ENCODE measurements at regions not wholly inside any gene's neighbourhood (a gene's known extent, or its start where the extent isn't known, plus 50 kb on each side); places are given as distances from the start of the nearest gene placed in this dataset.
A peak's percentile ranks its signal among the peaks of the same experiment; 100 is the strongest.

GRCh38 chr5:158482125-158482524 lies 617.6 kb downstream of the EBF1 start:
- no peak for DNase-seq (ENCODE audit: low read depth)

DNA sequence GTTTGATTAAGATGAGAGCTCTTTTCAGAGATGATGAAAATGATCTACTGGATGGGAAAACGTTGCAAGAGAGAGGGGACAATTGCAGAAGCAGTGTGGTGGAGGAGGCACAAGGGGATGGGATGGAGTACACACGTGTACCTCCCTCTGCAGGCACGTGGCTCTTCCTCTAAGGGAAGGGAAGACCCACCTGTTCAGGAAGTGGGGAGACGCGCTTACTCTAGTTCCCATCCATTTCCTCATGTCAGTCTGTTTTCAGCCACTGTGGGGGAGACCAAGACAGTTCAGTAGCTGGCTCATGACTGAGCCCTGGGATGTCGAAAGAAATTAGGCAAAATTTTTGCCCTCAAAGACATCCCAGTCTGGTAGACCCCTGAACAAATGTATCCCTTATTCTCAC lies 619.2 kb upstream of the CLINT1 start:
- no peak for DNase-seq (ENCODE audit: low read depth)

DNA sequence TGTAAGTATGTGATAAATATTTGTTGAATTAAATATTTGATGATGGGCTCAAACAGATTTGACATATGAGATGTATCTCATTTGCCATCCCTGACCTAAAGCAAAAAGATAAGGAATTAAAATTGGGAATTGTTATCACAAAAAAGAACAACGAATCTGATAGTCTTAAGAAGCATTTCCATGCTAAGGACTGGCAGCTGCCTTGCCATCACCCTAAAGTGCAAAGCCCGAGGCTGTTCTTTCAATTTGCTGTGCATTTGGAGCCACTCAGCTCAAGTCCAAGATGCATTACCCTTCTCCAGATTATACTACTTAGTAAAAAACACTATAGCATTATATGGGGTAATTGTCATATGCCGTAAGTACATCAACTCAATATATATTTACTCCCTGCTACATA lies 618.3 kb upstream of the CLINT1 start:
- DNase-seq (ENCODE audit: low read depth) = no peak

GRCh38 chr5:158473016-158473635 lies 614.2 kb upstream of the CLINT1 start:
- no peak for DNase-seq (ENCODE audit: low read depth)

- no peak for DNase-seq (ENCODE audit: low read depth)
Measured at GRCh38 chr5:158471535-158471924, 612.6 kb upstream of the CLINT1 start.

GRCh38 chr5:158470764-158471534 lies 612.0 kb upstream of the CLINT1 start:
- no peak for DNase-seq (ENCODE audit: low read depth)

DNA sequence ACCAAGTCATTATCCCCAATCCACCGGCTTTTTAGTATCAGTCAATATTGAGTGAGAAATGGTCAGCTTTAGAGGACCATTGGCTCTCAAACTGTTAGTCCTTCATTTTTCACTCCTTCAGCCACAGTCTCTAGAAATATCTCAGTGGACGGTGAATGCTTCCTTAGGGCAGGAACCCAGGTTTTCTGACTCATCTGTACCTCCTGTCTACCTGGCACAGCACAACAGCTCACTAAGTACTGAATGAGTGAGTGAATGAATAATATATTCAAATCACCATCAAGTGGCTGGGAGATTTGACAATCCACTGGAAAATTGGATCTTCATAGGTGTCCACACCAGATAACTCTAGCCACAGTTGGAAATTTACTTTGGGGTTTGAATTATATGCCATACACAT lies 609.5 kb upstream of the CLINT1 start:
- no peak for DNase-seq (ENCODE audit: low read depth)

DNA sequence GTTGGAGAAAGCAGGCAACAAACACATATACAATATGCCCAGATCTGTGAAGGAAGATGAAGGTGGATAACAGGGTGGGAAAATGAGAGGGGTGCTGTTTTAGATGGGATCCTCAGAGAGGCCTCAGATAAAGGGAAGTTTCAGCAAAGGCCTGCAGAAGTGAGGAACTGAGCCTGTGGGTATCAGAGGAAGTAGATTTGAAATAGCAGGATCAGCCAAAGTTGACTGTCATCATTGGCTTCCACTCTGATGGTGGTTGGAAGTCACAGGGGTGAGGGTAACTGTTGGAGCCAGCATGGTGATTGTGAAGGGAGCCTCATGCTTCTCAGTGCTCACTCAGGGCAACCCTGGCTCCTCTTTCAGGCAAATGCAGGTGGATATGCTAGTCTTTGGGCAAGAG lies 607.2 kb upstream of the CLINT1 start:
- no peak for DNase-seq (ENCODE audit: low read depth)

- no peak for DNase-seq (ENCODE audit: low read depth)
Measured at GRCh38 chr5:158465086-158465972, 606.4 kb upstream of the CLINT1 start.

- peak; percentile 14 for DNase-seq (ENCODE audit: low read depth)
Measured at GRCh38 chr5:158464383-158464782, 605.4 kb upstream of the CLINT1 start.

GRCh38 chr5:158463938-158464337 lies 605.0 kb upstream of the CLINT1 start:
- DNase-seq (ENCODE audit: low read depth) = peak; percentile 88

GRCh38 chr5:158463188-158463587 lies 604.2 kb upstream of the CLINT1 start:
- peak; percentile 34 for DNase-seq (ENCODE audit: low read depth)

DNA sequence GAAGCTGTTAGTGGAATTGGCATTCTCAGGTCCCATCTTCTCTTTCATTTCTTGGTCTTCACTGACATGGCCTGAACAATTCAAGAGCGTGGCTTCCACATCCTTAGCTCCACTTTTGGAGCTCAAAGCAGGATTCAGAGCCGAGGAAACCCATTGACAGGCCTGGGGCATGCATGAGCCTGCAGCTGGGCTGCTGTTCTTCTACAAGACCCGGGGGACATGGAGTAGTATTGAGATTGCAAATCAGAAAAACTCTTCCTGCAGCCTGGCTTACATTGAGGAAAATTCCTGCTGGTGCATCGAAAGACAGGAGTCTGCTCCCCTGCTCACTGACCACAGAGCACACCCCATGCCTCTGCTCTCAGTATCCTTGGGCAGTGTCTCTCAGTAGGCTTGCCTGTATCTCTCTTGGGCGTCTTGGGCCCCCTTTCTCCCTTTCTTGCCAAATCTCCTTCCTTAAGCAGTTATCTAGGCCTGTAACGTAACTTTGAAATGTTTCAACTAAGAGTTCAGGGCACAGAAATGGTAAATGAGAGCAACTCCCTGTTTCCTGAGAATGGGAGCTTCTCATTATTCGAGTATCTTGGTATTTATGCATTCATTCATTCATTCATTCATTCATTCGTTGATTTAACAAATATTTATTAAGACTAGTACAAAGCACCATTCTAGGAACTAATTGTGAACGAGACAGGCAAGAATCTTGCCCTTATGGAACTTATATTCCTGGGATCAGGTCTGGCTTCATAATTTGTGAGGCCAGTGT lies 603.6 kb upstream of the CLINT1 start:
- DNase-seq (ENCODE audit: low read depth) = no peak

- no peak for DNase-seq (ENCODE audit: low read depth)
Measured at GRCh38 chr5:158461240-158461854, 602.4 kb upstream of the CLINT1 start.

DNA sequence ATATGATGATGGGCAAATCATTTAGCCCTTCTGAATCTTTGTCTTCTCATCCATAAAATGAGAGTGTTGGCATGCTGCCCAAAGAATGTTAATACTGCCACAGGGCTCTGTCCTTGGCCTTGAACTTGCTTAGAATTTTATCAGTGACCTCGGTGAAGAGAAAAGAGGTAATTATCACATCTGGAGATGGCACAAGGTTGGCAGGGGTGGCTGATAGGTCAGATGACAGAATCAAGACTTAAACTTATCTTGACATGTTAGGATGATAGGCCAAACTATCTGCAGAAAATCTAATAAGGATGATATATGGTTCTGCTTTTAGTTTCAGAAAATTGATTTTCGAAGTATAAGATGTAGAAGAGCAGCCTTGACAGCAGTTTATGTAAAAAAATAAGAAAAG lies 599.1 kb upstream of the CLINT1 start:
- DNase-seq (ENCODE audit: low read depth) = no peak

- peak; percentile 94 for DNase-seq (ENCODE audit: low read depth)
Measured at GRCh38 chr5:158456756-158457155, 597.8 kb upstream of the CLINT1 start.

GRCh38 chr5:158456241-158456640 lies 597.3 kb upstream of the CLINT1 start:
- DNase-seq (ENCODE audit: low read depth) = no peak

- DNase-seq (ENCODE audit: low read depth) = no peak
Measured at GRCh38 chr5:158451993-158452672, 593.2 kb upstream of the CLINT1 start.

- peak; percentile 81 for DNase-seq (ENCODE audit: low read depth)
Measured at GRCh38 chr5:158451203-158451992, 592.5 kb upstream of the CLINT1 start.

DNA sequence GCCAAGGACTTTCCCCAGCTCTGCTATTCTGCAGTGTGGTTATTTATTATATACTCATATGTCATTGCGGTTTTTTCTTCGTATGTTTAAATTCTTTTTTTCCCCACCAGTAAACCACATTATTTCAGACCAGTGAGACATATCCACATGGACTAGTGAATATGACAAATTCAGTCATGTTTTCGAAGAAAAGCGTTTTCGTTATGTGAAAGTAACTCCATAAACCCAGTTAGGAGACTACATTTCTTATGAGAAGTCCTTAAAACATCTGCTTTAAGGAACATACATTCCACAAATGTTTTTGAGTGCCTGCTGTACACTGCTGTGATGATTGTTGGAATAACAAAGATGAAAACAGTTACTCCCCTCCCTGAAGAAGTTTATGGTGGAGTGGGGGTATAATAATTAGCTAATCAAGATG lies 591.8 kb upstream of the CLINT1 start:
- peak; percentile 58 for DNase-seq (ENCODE audit: low read depth)
